ENCODE measurements at regions not wholly inside any gene's neighbourhood (a gene's known extent, or its start where the extent isn't known, plus 50 kb on each side); places are given as distances from the start of the nearest gene placed in this dataset.

DNA sequence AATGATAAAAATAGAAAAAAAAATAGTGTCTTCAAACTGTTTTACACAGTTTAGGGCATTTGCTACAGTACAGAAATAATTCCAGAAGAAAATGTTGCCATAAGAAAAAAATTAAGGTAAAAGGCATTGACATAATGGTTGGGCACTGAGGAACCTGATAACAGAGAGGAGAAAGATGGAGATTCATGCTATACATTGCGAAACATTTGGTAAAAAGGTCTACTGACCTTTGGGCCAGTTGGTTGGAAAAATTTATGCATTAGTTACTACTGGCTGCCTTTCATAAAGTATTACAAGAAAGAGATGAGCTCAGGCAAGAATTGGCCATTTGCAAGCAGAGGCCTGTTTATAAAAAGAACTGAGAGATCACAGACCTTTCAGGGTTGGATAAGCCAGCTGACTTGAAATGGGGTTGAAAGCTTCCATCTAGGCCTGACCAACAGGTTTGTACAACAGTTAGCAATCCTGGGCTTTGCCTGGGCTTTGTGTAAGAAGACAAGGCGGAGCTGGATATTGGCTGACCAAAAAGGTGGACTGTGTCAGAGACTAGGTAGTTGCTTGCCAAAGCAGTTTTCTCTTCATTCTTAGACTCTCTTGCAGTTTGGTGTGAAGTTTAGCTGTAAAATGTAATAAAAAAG lies 166.6 kb upstream of the MCTP2 start:
- TF ChIP-seq ZFP30 (CRISPR knock-in tag; IDR thresholded peaks at IDR 0.05), result no peak
- TF ChIP-seq ZFP3 (CRISPR knock-in tag; IDR thresholded peaks at IDR 0.05), result no peak
- no peak for TF ChIP-seq ESRRG (CRISPR knock-in tag; IDR thresholded peaks at IDR 0.05)
- TF ChIP-seq ISL1 (CRISPR knock-in tag; IDR thresholded peaks at IDR 0.05), result no peak
- TF ChIP-seq CSDC2 (CRISPR knock-in tag; IDR thresholded peaks at IDR 0.05), result no peak
- no peak for TF ChIP-seq ARNTL (CRISPR knock-in tag; IDR thresholded peaks at IDR 0.05; ENCODE audit: borderline replicate concordance, low read depth)
- TF ChIP-seq, protein P1, sequence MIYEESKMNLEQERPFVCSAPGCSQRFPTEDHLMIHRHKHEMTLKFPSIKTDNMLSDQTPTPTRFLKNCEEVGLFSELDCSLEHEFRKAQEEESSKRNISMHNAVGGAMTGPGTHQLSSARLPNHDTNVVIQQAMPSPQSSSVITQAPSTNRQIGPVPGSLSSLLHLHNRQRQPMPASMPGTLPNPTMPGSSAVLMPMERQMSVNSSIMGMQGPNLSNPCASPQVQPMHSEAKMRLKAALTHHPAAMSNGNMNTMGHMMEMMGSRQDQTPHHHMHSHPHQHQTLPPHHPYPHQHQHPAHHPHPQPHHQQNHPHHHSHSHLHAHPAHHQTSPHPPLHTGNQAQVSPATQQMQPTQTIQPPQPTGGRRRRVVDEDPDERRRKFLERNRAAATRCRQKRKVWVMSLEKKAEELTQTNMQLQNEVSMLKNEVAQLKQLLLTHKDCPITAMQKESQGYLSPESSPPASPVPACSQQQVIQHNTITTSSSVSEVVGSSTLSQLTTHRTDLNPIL (CRISPR knock-in tag; IDR thresholded peaks at IDR 0.05; ENCODE audit: low read depth), result no peak
- TF ChIP-seq TOX (CRISPR knock-in tag; IDR thresholded peaks at IDR 0.05; ENCODE audit: borderline replicate concordance), result no peak
- TF ChIP-seq, protein P2, sequence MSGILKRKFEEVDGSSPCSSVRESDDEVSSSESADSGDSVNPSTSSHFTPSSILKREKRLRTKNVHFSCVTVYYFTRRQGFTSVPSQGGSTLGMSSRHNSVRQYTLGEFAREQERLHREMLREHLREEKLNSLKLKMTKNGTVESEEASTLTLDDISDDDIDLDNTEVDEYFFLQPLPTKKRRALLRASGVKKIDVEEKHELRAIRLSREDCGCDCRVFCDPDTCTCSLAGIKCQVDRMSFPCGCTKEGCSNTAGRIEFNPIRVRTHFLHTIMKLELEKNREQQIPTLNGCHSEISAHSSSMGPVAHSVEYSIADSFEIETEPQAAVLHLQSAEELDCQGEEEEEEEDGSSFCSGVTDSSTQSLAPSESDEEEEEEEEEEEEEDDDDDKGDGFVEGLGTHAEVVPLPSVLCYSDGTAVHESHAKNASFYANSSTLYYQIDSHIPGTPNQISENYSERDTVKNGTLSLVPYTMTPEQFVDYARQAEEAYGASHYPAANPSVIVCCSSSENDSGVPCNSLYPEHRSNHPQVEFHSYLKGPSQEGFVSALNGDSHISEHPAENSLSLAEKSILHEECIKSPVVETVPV (CRISPR knock-in tag; IDR thresholded peaks at IDR 0.05), result no peak
- TF ChIP-seq, protein P3, sequence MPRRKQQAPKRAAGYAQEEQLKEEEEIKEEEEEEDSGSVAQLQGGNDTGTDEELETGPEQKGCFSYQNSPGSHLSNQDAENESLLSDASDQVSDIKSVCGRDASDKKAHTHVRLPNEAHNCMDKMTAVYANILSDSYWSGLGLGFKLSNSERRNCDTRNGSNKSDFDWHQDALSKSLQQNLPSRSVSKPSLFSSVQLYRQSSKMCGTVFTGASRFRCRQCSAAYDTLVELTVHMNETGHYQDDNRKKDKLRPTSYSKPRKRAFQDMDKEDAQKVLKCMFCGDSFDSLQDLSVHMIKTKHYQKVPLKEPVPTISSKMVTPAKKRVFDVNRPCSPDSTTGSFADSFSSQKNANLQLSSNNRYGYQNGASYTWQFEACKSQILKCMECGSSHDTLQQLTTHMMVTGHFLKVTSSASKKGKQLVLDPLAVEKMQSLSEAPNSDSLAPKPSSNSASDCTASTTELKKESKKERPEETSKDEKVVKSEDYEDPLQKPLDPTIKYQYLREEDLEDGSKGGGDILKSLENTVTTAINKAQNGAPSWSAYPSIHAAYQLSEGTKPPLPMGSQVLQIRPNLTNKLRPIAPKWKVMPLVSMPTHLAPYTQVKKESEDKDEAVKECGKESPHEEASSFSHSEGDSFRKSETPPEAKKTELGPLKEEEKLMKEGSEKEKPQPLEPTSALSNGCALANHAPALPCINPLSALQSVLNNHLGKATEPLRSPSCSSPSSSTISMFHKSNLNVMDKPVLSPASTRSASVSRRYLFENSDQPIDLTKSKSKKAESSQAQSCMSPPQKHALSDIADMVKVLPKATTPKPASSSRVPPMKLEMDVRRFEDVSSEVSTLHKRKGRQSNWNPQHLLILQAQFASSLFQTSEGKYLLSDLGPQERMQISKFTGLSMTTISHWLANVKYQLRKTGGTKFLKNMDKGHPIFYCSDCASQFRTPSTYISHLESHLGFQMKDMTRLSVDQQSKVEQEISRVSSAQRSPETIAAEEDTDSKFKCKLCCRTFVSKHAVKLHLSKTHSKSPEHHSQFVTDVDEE (CRISPR knock-in tag; IDR thresholded peaks at IDR 0.05), result no peak
- TF ChIP-seq, protein P4, sequence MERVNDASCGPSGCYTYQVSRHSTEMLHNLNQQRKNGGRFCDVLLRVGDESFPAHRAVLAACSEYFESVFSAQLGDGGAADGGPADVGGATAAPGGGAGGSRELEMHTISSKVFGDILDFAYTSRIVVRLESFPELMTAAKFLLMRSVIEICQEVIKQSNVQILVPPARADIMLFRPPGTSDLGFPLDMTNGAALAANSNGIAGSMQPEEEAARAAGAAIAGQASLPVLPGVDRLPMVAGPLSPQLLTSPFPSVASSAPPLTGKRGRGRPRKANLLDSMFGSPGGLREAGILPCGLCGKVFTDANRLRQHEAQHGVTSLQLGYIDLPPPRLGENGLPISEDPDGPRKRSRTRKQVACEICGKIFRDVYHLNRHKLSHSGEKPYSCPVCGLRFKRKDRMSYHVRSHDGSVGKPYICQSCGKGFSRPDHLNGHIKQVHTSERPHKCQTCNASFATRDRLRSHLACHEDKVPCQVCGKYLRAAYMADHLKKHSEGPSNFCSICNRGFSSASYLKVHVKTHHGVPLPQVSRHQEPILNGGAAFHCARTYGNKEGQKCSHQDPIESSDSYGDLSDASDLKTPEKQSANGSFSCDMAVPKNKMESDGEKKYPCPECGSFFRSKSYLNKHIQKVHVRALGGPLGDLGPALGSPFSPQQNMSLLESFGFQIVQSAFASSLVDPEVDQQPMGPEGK (CRISPR knock-in tag; IDR thresholded peaks at IDR 0.05; ENCODE audit: borderline replicate concordance), result no peak
- no peak for TF ChIP-seq BACH2 (CRISPR knock-in tag; IDR thresholded peaks at IDR 0.05; ENCODE audit: borderline replicate concordance)
- TF ChIP-seq TCF4 (CRISPR knock-in tag; IDR thresholded peaks at IDR 0.05; ENCODE audit: borderline replicate concordance), result no peak
- no peak for TF ChIP-seq OSR1 (CRISPR knock-in tag; IDR thresholded peaks at IDR 0.05)
